Right lobe of liver (tissue), 6 donors: ENCODE measurements at regions not wholly inside any gene's neighbourhood (a gene's known extent, or its start where the extent isn't known, plus 50 kb on each side); places are given as distances from the start of the nearest gene placed in this dataset.

Experiments used
- ATAC-seq, 4 donors: fragments of 200-7000 bp; cut with Tn5 transposase; one replicate each; pipeline ENCODE4 v1.9.1; 2020; ENCODE audit warnings: mild to moderate bottlenecking in 4 of 4, moderate library complexity in 4 of 4
- DNase-seq, 3 donors: peaks; one replicate each; pipeline ENCODE4 v3.0.0-alpha.2; 2020
- H3K27ac ChIP-seq, 3 donors: fragments of 200-600 bp; one replicate each; pipeline ENCODE4 v1.8.0; 2022
- H3K27me3 ChIP-seq, 2 donors: fragments of 200-600 bp; one replicate each; pipeline ENCODE4 v1.8.0; 2022
- H3K36me3 ChIP-seq, 4 donors: fragments of 200-600 bp; sonication (generic) in 1 of 4; one replicate each; pipeline versions ENCODE4 v1.5.1 to v1.8.0; 2017 to 2022; ENCODE audit warnings: control low read depth in 1 of 4
- H3K4me1 ChIP-seq, 4 donors: fragments of 200-600 bp; sonication (generic) in 1 of 4; one replicate each; pipeline versions ENCODE4 v1.5.1 to v1.8.0; 2017 to 2022; ENCODE audit warnings: control low read depth in 1 of 4
- H3K4me3 ChIP-seq, 3 donors: fragments of 200-600 bp; one replicate each; pipeline ENCODE4 v1.8.0; 2022
- H3K9me3 ChIP-seq, 4 donors: fragments of 200-600 bp; sonication (generic) in 1 of 4; one replicate each; pipeline versions ENCODE4 v1.5.1 to v1.8.0; 2017 to 2022; ENCODE audit warnings: control low read depth in 1 of 4
- POLR2A ChIP-seq: fragments of 450-650 bp; IDR thresholded peaks from one replicate; pipeline ENCODE4 v1.6.1; 2017; ENCODE audit warnings: antibody characterized with exemption, mild to moderate bottlenecking
- WGBS: methylation state at CpG from one replicate; pipeline ENCODE4 v1.1.6; 2018; ENCODE audit warnings: low coverage, low lambda C conversion rate; ENCODE audit not compliant: insufficient coverage; ENCODE audit errors: missing lambda C conversion rate; 5-methylcytosine and 5-hydroxymethylcytosine counted together
- intact Hi-C, 2 donors: fragments of 100-400 bp; cut with DNase I; formaldehyde crosslinking; loops; one replicate each; pipeline versions ENCODE4 v1.11.2 to v1.14.1; 2022
- TF ChIP-seq, protein P1 (sequence below), 4 donors: fragments of 200-600 bp in 3 of 4; fragments of 450-650 bp in 1 of 4; IDR thresholded peaks; one replicate each; pipeline versions ENCODE4 v1.5.1 to v1.8.0; 2016 to 2022; ENCODE audit warnings: antibody characterized with exemption in 4 of 4, mild to moderate bottlenecking in 2 of 4
- donor health status: DM: no; HTN: yes; CAD: no.
- donor health status: DM: no; HTN: no; CAD: no.
- donor health status: DM: no; HTN: no; CAD: no.
- donor health status: DM: no; HTN: yes; CAD: no.
- donor health status: DM: no; HTN: yes; CAD: no.

DNA sequence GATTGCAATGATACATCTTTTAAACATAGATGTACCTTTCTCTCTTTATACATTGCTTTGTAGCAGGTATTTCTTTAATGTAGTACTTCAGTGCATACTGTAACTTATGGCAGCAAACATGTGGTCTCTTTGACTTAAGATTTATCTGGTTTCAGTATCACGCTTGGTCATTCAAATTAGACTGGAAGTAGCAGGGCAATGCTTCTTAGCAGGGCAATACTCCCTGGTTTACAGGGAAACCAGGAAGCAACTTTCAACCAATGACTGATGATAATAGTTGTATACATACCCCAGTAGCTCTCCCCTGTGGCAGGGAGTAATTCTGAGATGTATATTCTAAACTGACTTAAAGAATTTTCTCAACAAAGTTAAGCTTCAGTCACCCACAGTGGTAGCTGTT is 761.1 kb upstream of the CDH10 start:
- no peaks in the 10 kb centered on the region for H3K9me3 ChIP-seq
- no peaks in the 10 kb centered on the region for H3K36me3 ChIP-seq
- ATAC-seq (no peak), DNase-seq (no peak)
- 33% methylated on average over 1 of the region's 1 CpG for WGBS
- H3K4me3 ChIP-seq: no peak overlapping the region
- H3K27me3 ChIP-seq: no peaks in the 10 kb centered on the region
- TF ChIP-seq, protein P1, sequence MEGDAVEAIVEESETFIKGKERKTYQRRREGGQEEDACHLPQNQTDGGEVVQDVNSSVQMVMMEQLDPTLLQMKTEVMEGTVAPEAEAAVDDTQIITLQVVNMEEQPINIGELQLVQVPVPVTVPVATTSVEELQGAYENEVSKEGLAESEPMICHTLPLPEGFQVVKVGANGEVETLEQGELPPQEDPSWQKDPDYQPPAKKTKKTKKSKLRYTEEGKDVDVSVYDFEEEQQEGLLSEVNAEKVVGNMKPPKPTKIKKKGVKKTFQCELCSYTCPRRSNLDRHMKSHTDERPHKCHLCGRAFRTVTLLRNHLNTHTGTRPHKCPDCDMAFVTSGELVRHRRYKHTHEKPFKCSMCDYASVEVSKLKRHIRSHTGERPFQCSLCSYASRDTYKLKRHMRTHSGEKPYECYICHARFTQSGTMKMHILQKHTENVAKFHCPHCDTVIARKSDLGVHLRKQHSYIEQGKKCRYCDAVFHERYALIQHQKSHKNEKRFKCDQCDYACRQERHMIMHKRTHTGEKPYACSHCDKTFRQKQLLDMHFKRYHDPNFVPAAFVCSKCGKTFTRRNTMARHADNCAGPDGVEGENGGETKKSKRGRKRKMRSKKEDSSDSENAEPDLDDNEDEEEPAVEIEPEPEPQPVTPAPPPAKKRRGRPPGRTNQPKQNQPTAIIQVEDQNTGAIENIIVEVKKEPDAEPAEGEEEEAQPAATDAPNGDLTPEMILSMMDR (IDR thresholded peaks at IDR 0.05): no peak
- TF ChIP-seq POLR2A: no peak
- no peak overlapping the region for H3K27ac ChIP-seq
- no peaks in the 10 kb centered on the region for H3K4me1 ChIP-seq
- intact Hi-C loops: no loop called here

DNA sequence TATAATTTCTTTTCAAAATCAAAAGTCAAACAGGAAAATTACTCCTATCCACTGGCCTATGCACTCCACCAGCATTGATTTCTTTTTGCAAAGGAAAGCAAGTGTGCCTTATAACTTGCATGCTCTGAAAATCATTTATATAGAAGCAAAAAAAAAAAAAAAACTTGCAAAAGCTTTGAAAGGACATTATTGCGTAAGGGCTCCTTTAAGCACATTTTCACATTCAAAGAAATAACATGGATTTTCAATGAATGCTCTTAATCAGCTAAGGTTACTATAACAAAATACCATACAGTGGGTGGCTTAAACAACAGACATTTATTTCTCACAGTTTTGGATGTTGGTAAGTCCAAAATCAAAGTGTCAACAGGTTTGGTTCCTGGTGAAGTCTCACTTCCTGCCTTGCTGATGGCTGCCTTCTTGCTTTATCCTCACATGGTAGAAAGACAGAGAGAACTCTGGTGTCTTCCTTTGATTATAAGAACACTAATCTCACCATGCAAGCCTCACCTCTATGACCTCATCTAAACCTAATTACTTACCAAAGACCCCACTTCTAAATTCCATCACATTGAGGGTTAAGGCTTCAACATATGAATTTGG is 755.2 kb upstream of the CDH10 start:
- intact Hi-C loops: no loop called here

DNA sequence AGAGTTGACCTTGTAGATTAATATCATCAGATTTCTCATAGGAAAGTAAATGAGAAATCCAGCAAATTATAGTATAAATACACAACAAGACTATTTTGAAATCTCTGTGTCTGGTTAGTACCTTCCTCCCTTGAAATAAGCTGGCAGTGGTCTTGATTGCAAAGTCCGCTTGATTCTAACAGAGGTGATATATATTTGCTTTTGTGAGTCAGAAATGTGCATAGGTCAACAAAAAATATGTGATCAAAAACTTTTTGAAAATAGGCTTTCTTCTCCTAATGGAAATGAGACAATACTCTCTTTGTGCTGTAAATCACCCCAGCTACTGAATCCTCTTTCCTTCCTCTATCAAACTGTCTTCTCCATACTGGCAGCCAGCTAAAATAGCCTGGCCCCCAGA is 749.2 kb upstream of the CDH10 start:
- no peak overlapping the region for H3K4me3 ChIP-seq
- WGBS: 58% methylated on average over 1 of the region's 1 CpG
- TF ChIP-seq, protein P1 (IDR thresholded peaks at IDR 0.05): no peak
- no peak for TF ChIP-seq POLR2A
- no peaks in the 10 kb centered on the region for H3K27me3 ChIP-seq
- H3K4me1 ChIP-seq: no peaks in the 10 kb centered on the region
- ATAC-seq: no peak
- intact Hi-C loops: no loop called here
- no peaks in the 10 kb centered on the region for H3K9me3 ChIP-seq
- H3K27ac ChIP-seq: no peak overlapping the region
- H3K36me3 ChIP-seq: no peaks in the 10 kb centered on the region
- DNase-seq: no peak

More for the DNA sequence above, 755.2 kb upstream of the CDH10 start:
- no peaks in the 10 kb centered on the region for H3K27me3 ChIP-seq
- H3K27ac ChIP-seq: no peak overlapping the region
- no peaks in the 10 kb centered on the region for H3K36me3 ChIP-seq
- no peak for TF ChIP-seq POLR2A
- TF ChIP-seq, protein P1 (IDR thresholded peaks at IDR 0.05): no peak
- H3K4me3 ChIP-seq: no peak overlapping the region
- no peak for DNase-seq
- H3K9me3 ChIP-seq: no peaks in the 10 kb centered on the region
- no peaks in the 10 kb centered on the region for H3K4me1 ChIP-seq
- ATAC-seq: no peak
- whole genome bisulfite sequencing: 87% methylated on average over 1 of the region's 1 CpG

DNA sequence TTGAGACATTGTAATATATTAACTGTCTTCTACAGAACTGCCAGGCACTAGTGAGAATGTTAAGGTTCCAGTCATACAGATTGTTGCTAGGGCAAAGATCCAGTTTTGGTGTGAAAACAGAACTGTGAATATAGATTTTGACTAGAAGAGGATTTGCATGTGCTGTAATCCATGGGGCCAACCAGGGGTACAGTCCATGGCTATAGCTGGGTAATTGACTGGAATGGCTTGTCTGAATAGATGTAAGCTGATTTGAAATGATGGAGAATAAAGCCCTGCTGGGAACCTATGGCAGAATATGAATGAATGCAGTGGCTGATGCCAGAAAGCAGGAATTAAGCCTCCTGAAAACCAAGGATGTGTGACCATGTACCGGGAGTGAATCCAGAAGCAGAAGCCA is 748.5 kb upstream of the CDH10 start:
- WGBS: 78% methylated on average over 1 of the region's 1 CpG

More for the DNA sequence above, 748.5 kb upstream of the CDH10 start:
- no peaks in the 10 kb centered on the region for H3K4me1 ChIP-seq
- H3K9me3 ChIP-seq: no peaks in the 10 kb centered on the region
- no peak for TF ChIP-seq POLR2A
- TF ChIP-seq, protein P1 (IDR thresholded peaks at IDR 0.05): no peak
- DNase-seq (no peak), ATAC-seq (no peak)
- no peak overlapping the region for H3K27ac ChIP-seq
- no peaks in the 10 kb centered on the region for H3K36me3 ChIP-seq
- H3K27me3 ChIP-seq: no peaks in the 10 kb centered on the region
- intact Hi-C loops: no loop called here
- H3K4me3 ChIP-seq: no peak overlapping the region
